ENCODE measurements at regions not wholly inside any gene's neighbourhood (a gene's known extent, or its start where the extent isn't known, plus 50 kb on each side); places are given as distances from the start of the nearest gene placed in this dataset.

DNA sequence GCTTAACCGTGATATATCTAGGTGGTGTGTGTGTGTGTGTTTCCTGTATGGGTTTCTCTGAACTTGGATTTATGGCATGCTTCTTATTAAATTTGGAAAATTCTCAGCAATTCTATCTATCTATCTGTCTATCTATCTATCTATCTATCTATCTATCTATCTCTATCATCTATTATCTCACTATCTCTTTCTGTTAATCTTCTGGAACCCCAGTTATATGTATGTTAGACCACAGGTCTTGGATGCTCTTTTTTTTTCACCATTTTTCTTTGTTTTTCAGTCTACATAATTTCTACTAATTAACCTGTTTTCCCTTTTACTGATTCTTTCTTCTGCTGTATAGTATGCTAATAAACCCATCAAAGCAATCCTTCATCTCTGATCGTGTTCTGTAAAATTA lies 538.0 kb downstream of the PTPRU start:
- TF ChIP-seq POLR2A (IDR thresholded peaks at IDR 0.05; ENCODE audit: low read depth, low read length) (no peak), TAF1 (IDR thresholded peaks at IDR 0.05; ENCODE audit: borderline replicate concordance, low read depth, low read length) (no peak), POLR2AphosphoS5 (IDR thresholded peaks at IDR 0.05; ENCODE audit: low read depth, low read length) (no peak)
